CD4-positive, alpha-beta memory T cell (primary cell): ENCODE measurements at regions not wholly inside any gene's neighbourhood (a gene's known extent, or its start where the extent isn't known, plus 50 kb on each side); places are given as distances from the start of the nearest gene placed in this dataset.

ENCODE experiments used
- CTCF ChIA-PET: fragments of 350-600 bp; sonication (Branson Sonifier 250); formaldehyde crosslinking; loops from one replicate; lab custom pipeline; 2021; ENCODE audit warnings: inconsistent platforms; ENCODE audit not compliant: partially characterized antibody; lab: Charles Lee
- POLR2A ChIA-PET: fragments of 350-600 bp; sonication (Branson Sonifier 250); formaldehyde crosslinking; loops from one replicate; lab custom pipeline; 2021; ENCODE audit not compliant: partially characterized antibody; lab: Charles Lee
- DNase-seq, 5 donors: peaks; one replicate each; pipeline versions ENCODE4 v3.0.0 to v3.0.0-alpha.2; 2020 to 2022; ENCODE audit warnings: mixed read lengths in 1 of 5
- H3K27ac ChIP-seq: one replicate; pipeline ENCODE4 v1.7.0; 2013; ENCODE audit warnings: low read depth, low read length
- H3K27me3 ChIP-seq: 2 replicates; pipeline ENCODE4 v1.7.0; 2013; ENCODE audit warnings: mild to moderate bottlenecking, low read length, moderate library complexity; ENCODE audit not compliant: insufficient read depth
- H3K36me3 ChIP-seq: 2 replicates; pipeline ENCODE4 v1.7.0; 2013; ENCODE audit warnings: mild to moderate bottlenecking, low read length, moderate library complexity; ENCODE audit not compliant: insufficient read depth
- H3K4me1 ChIP-seq: 2 replicates; pipeline ENCODE4 v1.7.0; 2013; ENCODE audit warnings: mild to moderate bottlenecking, low read length, moderate library complexity; ENCODE audit not compliant: insufficient read depth
- H3K4me3 ChIP-seq, 2 donors: one replicate each; pipeline ENCODE4 v1.7.0; 2013; ENCODE audit warnings: low read length in 2 of 2, mild to moderate bottlenecking in 1 of 2
- H3K9me3 ChIP-seq, 2 donors: one replicate each; pipeline ENCODE4 v1.7.0; 2013; ENCODE audit warnings: low read length in 2 of 2, control low read depth in 1 of 2; ENCODE audit not compliant: control insufficient read depth in 1 of 2
- H3K27ac Mint-ChIP-seq, 7 donors: one replicate each; pipeline ENCODE4 v1.8.0; 2020 to 2021; ENCODE audit warnings: mixed read lengths in 7 of 7, mild to moderate bottlenecking in 6 of 7, inconsistent platforms in 3 of 7, moderate library complexity in 3 of 7
- H3K27me3 Mint-ChIP-seq, 2 donors: one replicate each; pipeline ENCODE4 v1.8.0; 2020 to 2021; ENCODE audit warnings: mixed read lengths in 2 of 2
- H3K36me3 Mint-ChIP-seq, 2 donors: one replicate each; pipeline ENCODE4 v1.8.0; 2020 to 2021; ENCODE audit warnings: mixed read lengths in 2 of 2, inconsistent platforms in 1 of 2, mild to moderate bottlenecking in 1 of 2
- H3K4me1 Mint-ChIP-seq, 4 donors: one replicate each; pipeline ENCODE4 v1.8.0; 2020 to 2021; ENCODE audit warnings: mixed read lengths in 4 of 4, mild to moderate bottlenecking in 1 of 4
- H3K4me3 Mint-ChIP-seq, 8 donors: one replicate each; pipeline ENCODE4 v1.8.0; 2020 to 2021; ENCODE audit warnings: mixed read lengths in 8 of 8, mild to moderate bottlenecking in 7 of 8, moderate library complexity in 6 of 8, inconsistent platforms in 3 of 8
- H3K9me3 Mint-ChIP-seq, 8 donors: one replicate each; pipeline ENCODE4 v1.8.0; 2020 to 2021; ENCODE audit warnings: mixed read lengths in 8 of 8, mild to moderate bottlenecking in 5 of 8, inconsistent platforms in 3 of 8, moderate library complexity in 1 of 8
- intact Hi-C: fragments of 100-400 bp; cut with micrococcal nuclease; formaldehyde crosslinking; loops from one replicate; pipeline ENCODE4 v1.15.1; 2023

DNA sequence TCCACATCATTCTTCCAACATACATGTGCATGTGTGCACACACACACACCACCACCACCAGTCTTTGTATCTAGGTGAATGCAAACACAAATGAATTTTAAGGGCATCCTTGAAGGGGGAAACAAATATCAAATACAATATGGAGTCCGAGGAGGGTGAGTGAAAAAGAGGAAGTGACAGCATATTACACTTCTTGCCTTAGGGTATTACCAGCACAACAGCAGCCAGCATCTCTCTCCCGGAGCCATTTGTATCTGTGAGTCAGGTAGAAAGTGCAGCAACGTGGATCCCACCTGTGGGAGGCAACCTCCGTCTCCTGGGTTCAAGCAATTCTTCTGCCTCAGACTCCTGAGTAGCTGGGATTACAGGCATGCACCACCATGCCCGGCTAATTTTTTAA, 483.2 kb downstream of the SMARCA1 start:
- no peaks in the 10 kb centered on the region for H3K9me3 Mint-ChIP-seq
- H3K4me3 Mint-ChIP-seq, result no peak overlapping the region
- CTCF ChIA-PET, result no interaction called here
- intact Hi-C loops, result no loop called here
- Histone ChIP-seq H3K36me3 (no peaks in the 10 kb centered on the region), H3K27me3 (no peaks in the 10 kb centered on the region), H3K9me3 (no peaks in the 10 kb centered on the region), H3K4me3 (no peak overlapping the region), H3K27ac (no peak overlapping the region), H3K4me1 (no peaks in the 10 kb centered on the region)
- no peaks in the 10 kb centered on the region for H3K27me3 Mint-ChIP-seq
- H3K4me1 Mint-ChIP-seq, result no peaks in the 10 kb centered on the region
- H3K27ac Mint-ChIP-seq, result no peak overlapping the region
- POLR2A ChIA-PET, result no interaction called here
- no peaks in the 10 kb centered on the region for H3K36me3 Mint-ChIP-seq
- DNase-seq, result no peak

DNA sequence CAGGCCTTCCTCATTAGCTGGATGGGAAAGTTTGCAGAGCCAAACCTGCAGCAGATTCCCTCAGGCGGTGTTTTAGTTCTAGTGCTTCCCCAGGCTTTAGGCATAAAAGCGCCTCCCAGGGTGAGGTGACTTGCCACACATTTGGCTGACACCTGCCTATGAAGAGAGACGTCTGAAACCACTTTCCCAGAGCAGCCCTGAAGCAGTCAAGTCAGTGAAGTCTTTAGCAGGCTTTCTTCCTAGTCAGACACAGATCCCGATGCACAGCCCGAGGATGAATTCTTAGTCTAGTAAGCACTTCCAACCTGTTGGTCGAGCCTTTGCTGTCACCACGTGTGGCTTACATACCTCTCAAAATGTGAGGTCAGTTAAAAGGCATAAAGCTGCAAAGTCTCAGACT, 484.1 kb downstream of the SMARCA1 start:
- no peaks in the 10 kb centered on the region for H3K4me1 ChIP-seq
- Mint-ChIP-seq H3K4me3 (no peak overlapping the region), H3K27ac (no peak overlapping the region), H3K36me3 (no peaks in the 10 kb centered on the region), H3K4me1 (no peaks in the 10 kb centered on the region), H3K9me3 (no peaks in the 10 kb centered on the region), H3K27me3 (no peaks in the 10 kb centered on the region)
- no peaks in the 10 kb centered on the region for H3K27me3 ChIP-seq
- ChIA-PET CTCF (no interaction called here), POLR2A (no interaction called here)
- no peak overlapping the region for H3K27ac ChIP-seq
- no peaks in the 10 kb centered on the region for H3K36me3 ChIP-seq
- no peak overlapping the region for H3K4me3 ChIP-seq
- DNase-seq, result no peak
- H3K9me3 ChIP-seq, result no peaks in the 10 kb centered on the region
- intact Hi-C loops, result no loop called here

- Mint-ChIP-seq H3K4me1 (no peaks in the 10 kb centered on the region), H3K9me3 (no peaks in the 10 kb centered on the region), H3K27ac (no peak overlapping the region), H3K27me3 (no peaks in the 10 kb centered on the region), H3K36me3 (no peaks in the 10 kb centered on the region), H3K4me3 (no peak overlapping the region)
- no peak overlapping the region for H3K27ac ChIP-seq
- H3K36me3 ChIP-seq, result no peaks in the 10 kb centered on the region
- H3K4me3 ChIP-seq, result no peak overlapping the region
- ChIA-PET CTCF (no interaction called here), POLR2A (no interaction called here)
- no peaks in the 10 kb centered on the region for H3K9me3 ChIP-seq
- no peak for DNase-seq
- intact Hi-C loops, result no loop called here
- H3K4me1 ChIP-seq, result no peaks in the 10 kb centered on the region
- no peaks in the 10 kb centered on the region for H3K27me3 ChIP-seq
Measured at GRCh38 chrX:129037389-129037788, 485.9 kb downstream of the SMARCA1 start.

- H3K4me1 Mint-ChIP-seq, result no peaks in the 10 kb centered on the region
- no peak overlapping the region for H3K4me3 Mint-ChIP-seq
- Histone ChIP-seq H3K4me3 (no peak overlapping the region), H3K4me1 (no peaks in the 10 kb centered on the region), H3K27ac (no peak overlapping the region), H3K9me3 (no peaks in the 10 kb centered on the region), H3K36me3 (no peaks in the 10 kb centered on the region), H3K27me3 (no peaks in the 10 kb centered on the region)
- DNase-seq, result no peak
- H3K27ac Mint-ChIP-seq, result no peak overlapping the region
- POLR2A ChIA-PET, result no interaction called here
- H3K27me3 Mint-ChIP-seq, result no peaks in the 10 kb centered on the region
- CTCF ChIA-PET, result no interaction called here
- intact Hi-C loops, result no loop called here
- no peaks in the 10 kb centered on the region for H3K36me3 Mint-ChIP-seq
- no peaks in the 10 kb centered on the region for H3K9me3 Mint-ChIP-seq
Measured at GRCh38 chrX:129035180-129035579, 488.1 kb downstream of the SMARCA1 start.

DNA sequence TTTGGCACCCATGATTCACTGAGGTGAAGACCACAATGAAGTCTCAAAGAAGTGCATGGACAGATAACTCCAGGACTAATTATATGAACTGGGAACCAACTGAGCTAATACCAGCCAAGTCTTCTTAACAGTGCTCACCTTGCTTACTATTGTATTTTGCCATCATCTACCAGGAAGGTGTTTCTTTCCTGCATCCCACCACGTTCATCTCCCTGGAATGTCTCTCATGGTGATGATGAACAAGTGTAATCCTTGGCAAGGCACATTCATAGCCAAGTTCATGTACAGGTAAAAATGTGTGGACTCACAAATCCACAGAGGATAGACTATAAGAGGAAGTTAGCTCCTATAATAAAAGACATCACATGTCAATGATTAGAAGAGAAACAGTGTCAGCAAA, 489.1 kb downstream of the SMARCA1 start:
- ChIA-PET POLR2A (no interaction called here), CTCF (no interaction called here)
- intact Hi-C loops, result no loop called here
- Mint-ChIP-seq H3K36me3 (no peaks in the 10 kb centered on the region), H3K4me3 (no peak overlapping the region), H3K9me3 (no peaks in the 10 kb centered on the region), H3K27ac (no peak overlapping the region), H3K4me1 (no peaks in the 10 kb centered on the region), H3K27me3 (no peaks in the 10 kb centered on the region)
- Histone ChIP-seq H3K4me3 (no peak overlapping the region), H3K4me1 (no peaks in the 10 kb centered on the region), H3K27ac (no peak overlapping the region), H3K36me3 (no peaks in the 10 kb centered on the region), H3K27me3 (no peaks in the 10 kb centered on the region), H3K9me3 (no peaks in the 10 kb centered on the region)
- DNase-seq, result no peak

DNA sequence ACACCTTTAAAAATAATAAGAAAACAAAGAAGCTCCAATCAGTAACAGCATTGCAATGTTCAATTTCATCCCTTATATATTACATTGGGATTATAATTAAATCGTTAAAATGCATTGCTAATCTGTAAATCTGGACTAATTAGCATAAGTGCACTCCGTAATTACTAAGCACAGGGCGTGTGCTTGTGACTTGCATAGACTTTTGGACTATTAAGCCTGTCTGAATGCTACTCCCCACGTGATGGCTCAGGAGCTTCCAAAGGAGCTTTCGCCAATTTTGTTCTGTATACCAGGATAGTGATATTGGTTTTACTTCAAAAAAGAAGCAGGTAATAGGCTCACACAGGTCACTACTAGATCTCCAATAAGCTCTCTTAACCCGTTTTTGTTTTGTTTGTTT, 497.1 kb downstream of the SMARCA1 start:
- no peaks in the 10 kb centered on the region for H3K4me1 ChIP-seq
- H3K27ac ChIP-seq, result no peak overlapping the region
- CTCF ChIA-PET, result no interaction called here
- no peaks in the 10 kb centered on the region for H3K36me3 ChIP-seq
- no peak for DNase-seq
- no peaks in the 10 kb centered on the region for H3K36me3 Mint-ChIP-seq
- H3K27ac Mint-ChIP-seq, result no peak overlapping the region
- intact Hi-C loops, result no loop called here
- peaks cover 0 to 7% (median 0%) of the 10 kb centered on the region in 8 donors for H3K9me3 Mint-ChIP-seq
- no peaks in the 10 kb centered on the region for H3K27me3 ChIP-seq
- no peak overlapping the region for H3K4me3 Mint-ChIP-seq
- H3K4me1 Mint-ChIP-seq, result no peaks in the 10 kb centered on the region
- H3K4me3 ChIP-seq, result no peak overlapping the region
- POLR2A ChIA-PET, result no interaction called here
- H3K9me3 ChIP-seq, result no peaks in the 10 kb centered on the region
- H3K27me3 Mint-ChIP-seq, result no peaks in the 10 kb centered on the region

DNA sequence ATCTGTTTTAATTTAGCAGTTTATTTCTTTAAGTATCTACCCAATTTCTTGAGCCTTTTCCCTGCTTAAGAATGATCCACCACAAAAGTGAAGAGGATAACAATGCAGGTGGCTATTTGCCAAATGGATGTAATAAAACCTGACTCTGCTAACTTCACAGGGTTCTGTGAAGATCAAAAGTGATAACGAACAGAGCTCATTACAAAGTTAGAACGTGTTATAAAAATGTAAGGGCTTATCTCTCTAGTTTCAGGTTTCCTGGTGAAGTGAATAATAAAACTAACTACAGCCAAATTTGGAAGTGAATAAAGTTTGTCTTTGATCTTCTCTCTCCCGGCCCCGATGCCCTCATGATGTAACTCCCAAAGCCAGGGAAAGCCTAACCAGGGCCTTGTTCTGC, 497.9 kb downstream of the SMARCA1 start:
- H3K36me3 Mint-ChIP-seq, result no peaks in the 10 kb centered on the region
- CTCF ChIA-PET, result no interaction called here
- no peak for DNase-seq

GRCh38 chrX:129019412-129019811, 503.9 kb downstream of the SMARCA1 start:
- Mint-ChIP-seq H3K27ac (no peak overlapping the region), H3K4me1 (no peaks in the 10 kb centered on the region), H3K9me3 (peaks cover 0 to 7% (median 0%) of the 10 kb centered on the region in 8 donors), H3K4me3 (no peak overlapping the region), H3K27me3 (no peaks in the 10 kb centered on the region), H3K36me3 (no peaks in the 10 kb centered on the region)
- ChIA-PET POLR2A (no interaction called here), CTCF (no interaction called here)
- no peaks in the 10 kb centered on the region for H3K27me3 ChIP-seq
- H3K36me3 ChIP-seq, result no peaks in the 10 kb centered on the region
- H3K9me3 ChIP-seq, result no peaks in the 10 kb centered on the region
- no peaks in the 10 kb centered on the region for H3K4me1 ChIP-seq
- intact Hi-C loops, result no loop called here
- no peak for DNase-seq
- H3K27ac ChIP-seq, result no peak overlapping the region
- H3K4me3 ChIP-seq, result no peak overlapping the region

More for the DNA sequence above, 497.9 kb downstream of the SMARCA1 start:
- POLR2A ChIA-PET, result no interaction called here
- intact Hi-C loops, result no loop called here
- Histone ChIP-seq H3K36me3 (no peaks in the 10 kb centered on the region), H3K9me3 (no peaks in the 10 kb centered on the region), H3K27me3 (no peaks in the 10 kb centered on the region), H3K27ac (no peak overlapping the region), H3K4me3 (no peak overlapping the region), H3K4me1 (no peaks in the 10 kb centered on the region)
- no peaks in the 10 kb centered on the region for H3K27me3 Mint-ChIP-seq
- H3K4me1 Mint-ChIP-seq, result no peaks in the 10 kb centered on the region
- H3K9me3 Mint-ChIP-seq, result peaks cover 0 to 7% (median 0%) of the 10 kb centered on the region in 8 donors
- H3K27ac Mint-ChIP-seq, result no peak overlapping the region
- no peak overlapping the region for H3K4me3 Mint-ChIP-seq
